IMR-90 (cell line): ENCODE measurements at regions not wholly inside any gene's neighbourhood (a gene's known extent, or its start where the extent isn't known, plus 50 kb on each side); places are given as distances from the start of the nearest gene placed in this dataset.

Experiments used
- ATAC-seq: fragments of 200-7000 bp; cut with Tn5 transposase; 2 replicates; pipeline ENCODE4 v1.9.1; 2020; ENCODE audit warnings: low read depth, mild to moderate bottlenecking, moderate library complexity
- BruUV-seq: library from RNA; stranded (reverse); fragments of 400-500 nt; replicated peaks from 2 replicates; lab custom pipeline; 2021; lab: Mats Ljungman, UMichigan
- CTCF ChIA-PET: fragments of 300-600 bp; formaldehyde crosslinking; extraction: SDS; loops from one replicate; lab custom pipeline; 2021; ENCODE audit warnings: antibody characterized with exemption; lab: Yijun Ruan, JAX
- POLR2A ChIA-PET: fragments of 300-600 bp; sonication (Branson Sonifier 250); formaldehyde crosslinking; loops from one replicate; lab custom pipeline; 2022; ENCODE audit warnings: antibody characterized with exemption; ENCODE audit not compliant: unreplicated experiment; lab: Charles Lee
- DNase-seq: peaks from one replicate; pipeline ENCODE4 v3.0.0; 2013
- H2AFZ ChIP-seq: replicated peaks from 2 replicates; pipeline ENCODE3; 2013; ENCODE audit warnings: low read length, mild to moderate bottlenecking; ENCODE audit not compliant: poor library complexity
- H2AK5ac ChIP-seq: 2 replicates; pipeline ENCODE4 v1.6.1; 2013; ENCODE audit warnings: low read depth, low read length, inconsistent platforms
- H2AK9ac ChIP-seq: replicated peaks from 2 replicates; pipeline ENCODE3; 2013; ENCODE audit warnings: mild to moderate bottlenecking, low read depth, low read length, moderate library complexity; ENCODE audit not compliant: poor library complexity
- H2BK120ac ChIP-seq: 2 replicates; pipeline ENCODE4 v1.6.1; 2013; ENCODE audit warnings: low read depth, low read length, inconsistent platforms
- H2BK15ac ChIP-seq: 3 replicates; pipeline ENCODE4 v1.6.1; 2013; ENCODE audit warnings: low read depth, low read length, inconsistent platforms
- H2BK20ac ChIP-seq: 2 replicates; pipeline ENCODE4 v1.6.1; 2013; ENCODE audit warnings: low read depth, mild to moderate bottlenecking, inconsistent platforms, low read length, moderate library complexity
- H2BK5ac ChIP-seq: 2 replicates; pipeline ENCODE4 v1.6.1; 2013; ENCODE audit warnings: mild to moderate bottlenecking, low read depth, low read length, inconsistent platforms; ENCODE audit not compliant: poor library complexity, severe bottlenecking
- H3K14ac ChIP-seq: replicated peaks from 2 replicates; pipeline ENCODE4 v1.6.1; 2013; ENCODE audit warnings: low read depth, low read length, inconsistent platforms
- H3K18ac ChIP-seq: 2 replicates; pipeline ENCODE4 v1.6.1; 2013; ENCODE audit warnings: low read depth, low read length, control low read depth
- H3K23ac ChIP-seq: 2 replicates; pipeline ENCODE4 v1.6.1; 2013; ENCODE audit warnings: low read depth, low read length, inconsistent platforms
- H3K27ac ChIP-seq: 2 replicates; pipeline ENCODE4 v1.5.1; 2013; ENCODE audit warnings: mild to moderate bottlenecking, control low read depth, low read length; ENCODE audit not compliant: insufficient read depth
- H3K27me3 ChIP-seq: 2 replicates; pipeline ENCODE4 v1.6.1; 2013; ENCODE audit warnings: low read length; ENCODE audit not compliant: control insufficient read depth, insufficient read depth
- H3K36me3 ChIP-seq: 2 replicates; pipeline ENCODE4 v1.6.1; 2013; ENCODE audit warnings: low read length, mixed read lengths; ENCODE audit not compliant: control insufficient read depth, insufficient read depth
- H3K4ac ChIP-seq: 2 replicates; pipeline ENCODE4 v1.6.1; 2013; ENCODE audit warnings: low read depth, low read length, inconsistent platforms
- H3K4me1 ChIP-seq: 2 replicates; pipeline ENCODE4 v1.6.1; 2013; ENCODE audit warnings: low read length, mixed read lengths; ENCODE audit not compliant: control insufficient read depth, insufficient read depth
- H3K4me2 ChIP-seq: 2 replicates; pipeline ENCODE4 v1.6.1; 2013; ENCODE audit warnings: low read depth, mild to moderate bottlenecking, control low read depth, low read length, moderate library complexity
- H3K4me3 ChIP-seq: 2 replicates; pipeline ENCODE4 v1.5.1; 2013; ENCODE audit warnings: low read depth, mild to moderate bottlenecking, control low read depth, low read length, moderate library complexity; ENCODE audit not compliant: insufficient read depth
- H3K56ac ChIP-seq: 2 replicates; pipeline ENCODE4 v1.6.1; 2013; ENCODE audit warnings: low read length, inconsistent platforms; ENCODE audit not compliant: insufficient read depth; ENCODE audit errors: extremely low read depth
- H3K79me1 ChIP-seq, 2 experiments: 2 replicates each; pipeline ENCODE4 v1.6.1; 2013; ENCODE audit warnings: low read length in 2 of 2, inconsistent platforms in 1 of 2, low read depth in 1 of 2
- H3K9ac ChIP-seq: 2 replicates; pipeline ENCODE4 v1.6.1; 2013; ENCODE audit warnings: low read depth, low read length, control low read depth
- H3K9me1 ChIP-seq: 2 replicates; pipeline ENCODE4 v1.6.1; 2013; ENCODE audit warnings: low read length, inconsistent platforms; ENCODE audit not compliant: insufficient read depth
- H3K9me3 ChIP-seq: 2 replicates; pipeline ENCODE4 v1.6.1; 2013; ENCODE audit warnings: low read length; ENCODE audit not compliant: control insufficient read depth, insufficient read depth
- H4K20me1 ChIP-seq: 2 replicates; pipeline ENCODE4 v1.6.1; 2013; ENCODE audit warnings: low read length, inconsistent platforms; ENCODE audit not compliant: insufficient read depth
- H4K5ac ChIP-seq: 2 replicates; pipeline ENCODE4 v1.6.1; 2013; ENCODE audit warnings: mild to moderate bottlenecking, low read depth, low read length, control low read depth
- H4K8ac ChIP-seq, 2 experiments: 2 replicates each; pipeline ENCODE4 v1.6.1; 2013; ENCODE audit warnings: low read depth in 2 of 2, low read length in 2 of 2, control low read depth in 1 of 2, inconsistent platforms in 1 of 2
- H4K91ac ChIP-seq: 2 replicates; pipeline ENCODE4 v1.6.1; 2013; ENCODE audit warnings: low read depth, low read length, inconsistent platforms; ENCODE audit not compliant: insufficient read depth
- RAD21 ChIP-seq: IDR thresholded peaks from 2 replicates; pipeline ENCODE4 v1.6.1; 2012; ENCODE audit warnings: low read length, improper control_type of control experiment
- RFX5 ChIP-seq: IDR thresholded peaks from 2 replicates; pipeline ENCODE4 v1.8.0; 2012; ENCODE audit warnings: low read depth, mild to moderate bottlenecking, low read length, moderate library complexity
- WGBS, 2 experiments: methylation state at CpG; one replicate each; pipeline versions ENCODE4 v1.1.5 to v1.1.7; 2013; ENCODE audit warnings: missing lambda C conversion rate in 2 of 2; ENCODE audit not compliant: insufficient read length in 1 of 2; ENCODE audit errors: extremely low coverage in 2 of 2; 5-methylcytosine and 5-hydroxymethylcytosine counted together
- dilution Hi-C: fragments of 300-500 bp; cut with HindIII; formaldehyde crosslinking; loops from one replicate; pipeline ENCODE4 v1.14.3; 2018; ENCODE audit warnings: low sequenced_read_pairs; ENCODE audit not compliant: unreplicated experiment
- in situ Hi-C: fragments of 300-500 bp; cut with MboI; formaldehyde crosslinking; loops from 3 replicates; pipeline ENCODE4 v1.14.3; 2019; ENCODE audit warnings: low sequenced_read_pairs, inconsistent platforms, mixed read lengths
- intact Hi-C: fragments of 100-400 bp; cut with micrococcal nuclease; formaldehyde crosslinking; loops from 2 replicates; pipeline ENCODE4 v1.10.0; 2022

- Histone ChIP-seq H3K23ac (no peak overlapping the region), H3K79me1 (no peaks in the 10 kb centered on the region), H3K18ac (no peak overlapping the region), H3K4ac (no peak overlapping the region), H2AK9ac (no peak overlapping the region), H3K4me1 (no peaks in the 10 kb centered on the region), H2BK15ac (no peak overlapping the region), H2BK20ac (no peak overlapping the region), H3K9ac (no peak overlapping the region), H2AK5ac (no peak overlapping the region), H2BK120ac (no peak overlapping the region), H3K4me2 (no peak overlapping the region), H4K91ac (no peak overlapping the region), H3K36me3 (no peaks in the 10 kb centered on the region), H4K20me1 (no peaks in the 10 kb centered on the region), H4K5ac (no peak overlapping the region), H3K27me3 (no peaks in the 10 kb centered on the region), H3K9me1 (no peaks in the 10 kb centered on the region), H2AFZ (no peak overlapping the region), H2BK5ac (no peak overlapping the region), H3K56ac (no peak overlapping the region), H3K27ac (no peak overlapping the region), H3K4me3 (no peak overlapping the region), H3K14ac (no peak overlapping the region), H4K8ac (no peak overlapping the region), H3K9me3 (no peaks in the 10 kb centered on the region)
- TF ChIP-seq RFX5 (no peak), RAD21 (no peak)
- in situ Hi-C loops (no loop called here), dilution Hi-C loops (no loop called here), intact Hi-C loops (no loop called here)
- BruUV-seq = no TSS peak
- ChIA-PET CTCF (no interaction called here), POLR2A (no interaction called here)
- no peak for DNase-seq
- WGBS, 2 experiments = no CpG with 5 or more reads among the region's 3 CpGs
- no peak for ATAC-seq
Observed at GRCh38 chr3:79986338-79986737, 218.5 kb upstream of the ROBO1 start.
